NCI-H2107 (cell line): ENCODE measurements at regions not wholly inside any gene's neighbourhood (a gene's known extent, or its start where the extent isn't known, plus 50 kb on each side); places are given as distances from the start of the nearest gene placed in this dataset.
"Not testable (repeated sequence)": the region's sequence is repeated elsewhere in the genome, so short reads cannot be mapped to it uniquely, and the experiment has no call there.

Experiments
- DNase-seq: peaks from one replicate; lab custom pipeline; 2025; lab: John Stamatoyannopoulos, UW

GRCh38 chr13:42478531-42479156, 95.3 kb upstream of the TNFSF11 start:
- no peak for DNase-seq

- no peak for DNase-seq
These were observed 89.6 kb upstream of the TNFSF11 start for GRCh38 chr13:42484386-42484785.

- no peak for DNase-seq
These were observed 88.7 kb upstream of the TNFSF11 start for GRCh38 chr13:42485272-42485671.

GRCh38 chr13:42486711-42487198, 87.2 kb upstream of the TNFSF11 start:
- DNase-seq: no peak

- no peak for DNase-seq
These were observed 86.7 kb upstream of the TNFSF11 start for GRCh38 chr13:42487221-42487620.

GRCh38 chr13:42490676-42491075, 83.3 kb upstream of the TNFSF11 start:
- no peak for DNase-seq

- no peak for DNase-seq
These were observed 81.5 kb upstream of the TNFSF11 start for GRCh38 chr13:42492372-42492920.

- DNase-seq: no peak
These were observed 79.8 kb upstream of the TNFSF11 start for GRCh38 chr13:42494157-42494556.

- no peak for DNase-seq
These were observed 78.7 kb upstream of the TNFSF11 start for GRCh38 chr13:42495255-42495654.

GRCh38 chr13:42495751-42496150, 78.2 kb upstream of the TNFSF11 start:
- DNase-seq: no peak

- DNase-seq: not testable (repeated sequence)
These were observed 76.9 kb upstream of the TNFSF11 start for GRCh38 chr13:42496926-42497554.

- no peak for DNase-seq
These were observed 76.2 kb upstream of the TNFSF11 start for GRCh38 chr13:42497798-42498197.

- no peak for DNase-seq
These were observed 75.4 kb upstream of the TNFSF11 start for GRCh38 chr13:42498521-42498920.
